Esophagus muscularis mucosa (tissue), 3 donors: ENCODE measurements at regions not wholly inside any gene's neighbourhood (a gene's known extent, or its start where the extent isn't known, plus 50 kb on each side); places are given as distances from the start of the nearest gene placed in this dataset.

Source experiments
- POLR2A ChIP-seq: fragments of 450-650 bp; IDR thresholded peaks from one replicate; pipeline ENCODE4 v1.6.1; 2017; ENCODE audit warnings: antibody characterized with exemption, moderate library complexity, mild to moderate bottlenecking, low read depth
- TF ChIP-seq, protein P1 (sequence below), 3 experiments: fragments of 200-600 bp in 2 of 3; fragments of 450-650 bp in 1 of 3; sonication (generic) in 2 of 3; IDR thresholded peaks; one replicate each; pipeline ENCODE4 v1.5.1; 2017 to 2019; ENCODE audit warnings: antibody characterized with exemption in 3 of 3, mild to moderate bottlenecking in 2 of 3, moderate library complexity in 1 of 3

- TF ChIP-seq, protein P1, sequence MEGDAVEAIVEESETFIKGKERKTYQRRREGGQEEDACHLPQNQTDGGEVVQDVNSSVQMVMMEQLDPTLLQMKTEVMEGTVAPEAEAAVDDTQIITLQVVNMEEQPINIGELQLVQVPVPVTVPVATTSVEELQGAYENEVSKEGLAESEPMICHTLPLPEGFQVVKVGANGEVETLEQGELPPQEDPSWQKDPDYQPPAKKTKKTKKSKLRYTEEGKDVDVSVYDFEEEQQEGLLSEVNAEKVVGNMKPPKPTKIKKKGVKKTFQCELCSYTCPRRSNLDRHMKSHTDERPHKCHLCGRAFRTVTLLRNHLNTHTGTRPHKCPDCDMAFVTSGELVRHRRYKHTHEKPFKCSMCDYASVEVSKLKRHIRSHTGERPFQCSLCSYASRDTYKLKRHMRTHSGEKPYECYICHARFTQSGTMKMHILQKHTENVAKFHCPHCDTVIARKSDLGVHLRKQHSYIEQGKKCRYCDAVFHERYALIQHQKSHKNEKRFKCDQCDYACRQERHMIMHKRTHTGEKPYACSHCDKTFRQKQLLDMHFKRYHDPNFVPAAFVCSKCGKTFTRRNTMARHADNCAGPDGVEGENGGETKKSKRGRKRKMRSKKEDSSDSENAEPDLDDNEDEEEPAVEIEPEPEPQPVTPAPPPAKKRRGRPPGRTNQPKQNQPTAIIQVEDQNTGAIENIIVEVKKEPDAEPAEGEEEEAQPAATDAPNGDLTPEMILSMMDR (IDR thresholded peaks at IDR 0.05), result no peak
- TF ChIP-seq POLR2A, result no peak
These were observed 73.9 kb upstream of the RGL1 start for GRCh38 chr1:183730886-183731573.
